ENCODE measurements at regions not wholly inside any gene's neighbourhood (a gene's known extent, or its start where the extent isn't known, plus 50 kb on each side); places are given as distances from the start of the nearest gene placed in this dataset.

DNA sequence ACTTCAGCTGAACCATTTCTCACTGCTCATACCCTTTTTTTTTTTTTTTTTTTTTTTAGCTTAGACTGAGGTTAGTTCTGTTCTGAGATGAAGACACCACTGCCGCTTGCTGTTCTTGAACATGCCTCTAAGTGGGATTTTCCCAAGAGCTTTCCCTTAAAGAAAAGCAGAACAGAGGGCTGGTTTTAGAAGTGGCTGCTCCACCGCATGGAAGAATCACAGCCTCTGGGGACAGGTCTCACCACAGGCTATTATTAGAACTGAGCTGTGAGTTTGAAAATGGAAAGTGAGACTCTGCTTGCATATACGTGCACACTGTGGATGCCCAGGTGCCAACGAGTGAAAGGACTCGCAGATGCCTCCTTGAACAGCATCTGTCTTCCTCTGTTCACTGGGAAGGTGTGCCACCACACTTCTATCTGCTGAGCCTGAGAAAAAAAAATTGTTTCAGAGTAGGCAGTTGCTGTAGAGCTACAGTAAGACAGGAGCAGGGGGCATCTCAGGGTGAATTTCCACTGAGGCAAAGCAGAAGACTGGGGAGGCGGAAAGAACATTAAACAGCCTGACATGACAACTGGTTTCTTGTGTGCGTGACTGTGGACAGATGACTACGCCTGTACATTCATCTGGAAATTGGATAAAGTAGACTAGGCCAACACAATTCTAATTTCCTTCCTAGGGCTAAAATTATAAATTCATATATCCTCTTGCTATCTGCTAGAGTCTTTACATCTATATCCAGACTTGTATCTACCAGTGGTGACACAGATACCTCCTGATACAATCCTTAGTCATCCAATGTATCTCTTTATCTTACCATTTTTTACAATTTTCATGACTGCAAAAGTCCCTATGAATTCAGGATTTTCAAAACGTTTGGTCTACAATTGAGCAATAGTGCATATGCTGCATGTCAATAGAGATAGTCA, 1045.7 kb upstream of the CELF4 start:
- ATAC-seq = no peak
- intact Hi-C loops (cut with DNase I) = no loop called here

DNA sequence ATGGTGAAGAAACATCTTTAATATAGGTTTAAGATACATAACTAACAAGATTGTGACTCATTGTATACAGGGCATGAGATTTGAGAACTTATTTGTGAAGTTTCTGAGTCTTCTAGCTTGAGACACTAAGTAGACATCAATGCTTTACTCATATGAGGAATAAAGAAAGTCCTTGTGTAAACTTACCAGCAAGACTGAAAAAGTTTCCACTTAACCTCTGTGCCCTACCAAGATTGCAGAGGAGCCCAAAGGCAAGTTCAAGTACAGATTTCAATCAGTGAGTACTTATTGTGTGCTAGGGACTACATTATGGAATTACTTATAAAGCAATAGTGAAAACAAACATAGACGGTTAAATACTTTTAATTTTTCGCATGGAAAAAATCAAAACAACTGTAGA, 1041.2 kb upstream of the CELF4 start:
- intact Hi-C loops (cut with DNase I) = no loop called here
- Histone ChIP-seq H3K9me3 (no peaks in the 10 kb centered on the region), H3K4me1 (no peaks in the 10 kb centered on the region), H3K27ac (no peak overlapping the region), H3K27me3 (ENCODE audit: low read depth) (no peaks in the 10 kb centered on the region), H3K36me3 (no peaks in the 10 kb centered on the region), H3K4me3 (no peak overlapping the region)
- TF ChIP-seq, protein P1, sequence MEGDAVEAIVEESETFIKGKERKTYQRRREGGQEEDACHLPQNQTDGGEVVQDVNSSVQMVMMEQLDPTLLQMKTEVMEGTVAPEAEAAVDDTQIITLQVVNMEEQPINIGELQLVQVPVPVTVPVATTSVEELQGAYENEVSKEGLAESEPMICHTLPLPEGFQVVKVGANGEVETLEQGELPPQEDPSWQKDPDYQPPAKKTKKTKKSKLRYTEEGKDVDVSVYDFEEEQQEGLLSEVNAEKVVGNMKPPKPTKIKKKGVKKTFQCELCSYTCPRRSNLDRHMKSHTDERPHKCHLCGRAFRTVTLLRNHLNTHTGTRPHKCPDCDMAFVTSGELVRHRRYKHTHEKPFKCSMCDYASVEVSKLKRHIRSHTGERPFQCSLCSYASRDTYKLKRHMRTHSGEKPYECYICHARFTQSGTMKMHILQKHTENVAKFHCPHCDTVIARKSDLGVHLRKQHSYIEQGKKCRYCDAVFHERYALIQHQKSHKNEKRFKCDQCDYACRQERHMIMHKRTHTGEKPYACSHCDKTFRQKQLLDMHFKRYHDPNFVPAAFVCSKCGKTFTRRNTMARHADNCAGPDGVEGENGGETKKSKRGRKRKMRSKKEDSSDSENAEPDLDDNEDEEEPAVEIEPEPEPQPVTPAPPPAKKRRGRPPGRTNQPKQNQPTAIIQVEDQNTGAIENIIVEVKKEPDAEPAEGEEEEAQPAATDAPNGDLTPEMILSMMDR (IDR thresholded peaks at IDR 0.05) = no peak
- ATAC-seq (no peak), DNase-seq (no peak)

More for the DNA sequence above, 1045.7 kb upstream of the CELF4 start:
- no peak overlapping the region for H3K27ac ChIP-seq
- no peak overlapping the region for H3K4me3 ChIP-seq
- no peak for DNase-seq
- TF ChIP-seq, protein P1 (IDR thresholded peaks at IDR 0.05) = no peak
- H3K4me1 ChIP-seq = no peaks in the 10 kb centered on the region
- no peaks in the 10 kb centered on the region for H3K36me3 ChIP-seq
- no peaks in the 10 kb centered on the region for H3K27me3 ChIP-seq (ENCODE audit: low read depth)
- H3K9me3 ChIP-seq = no peaks in the 10 kb centered on the region

DNA sequence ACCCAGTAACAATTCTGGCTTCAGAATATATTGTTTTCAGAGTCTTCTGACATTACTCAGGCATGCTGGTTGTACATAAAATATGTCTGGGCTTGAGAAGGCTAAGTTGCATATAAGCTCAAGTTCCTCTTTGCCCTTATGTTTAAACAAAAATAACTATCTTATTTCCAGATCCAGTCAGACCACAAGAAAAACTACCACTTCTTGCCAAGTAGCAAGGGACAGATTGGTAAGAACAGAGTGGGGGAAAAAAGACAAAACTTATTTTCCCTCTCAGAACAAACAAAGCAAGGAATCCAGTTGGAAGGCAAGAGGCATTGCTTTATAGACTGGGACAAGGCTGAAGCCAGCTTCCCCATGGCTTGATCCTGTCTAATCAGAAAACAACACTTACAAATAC, 1036.7 kb upstream of the CELF4 start:
- no peak for ATAC-seq
- Histone ChIP-seq H3K4me3 (no peak overlapping the region), H3K27me3 (ENCODE audit: low read depth) (no peaks in the 10 kb centered on the region), H3K27ac (no peak overlapping the region), H3K9me3 (no peaks in the 10 kb centered on the region), H3K4me1 (no peaks in the 10 kb centered on the region), H3K36me3 (no peaks in the 10 kb centered on the region)
- intact Hi-C loops (cut with DNase I) = no loop called here
- DNase-seq = no peak
- TF ChIP-seq, protein P1 (IDR thresholded peaks at IDR 0.05) = no peak

DNA sequence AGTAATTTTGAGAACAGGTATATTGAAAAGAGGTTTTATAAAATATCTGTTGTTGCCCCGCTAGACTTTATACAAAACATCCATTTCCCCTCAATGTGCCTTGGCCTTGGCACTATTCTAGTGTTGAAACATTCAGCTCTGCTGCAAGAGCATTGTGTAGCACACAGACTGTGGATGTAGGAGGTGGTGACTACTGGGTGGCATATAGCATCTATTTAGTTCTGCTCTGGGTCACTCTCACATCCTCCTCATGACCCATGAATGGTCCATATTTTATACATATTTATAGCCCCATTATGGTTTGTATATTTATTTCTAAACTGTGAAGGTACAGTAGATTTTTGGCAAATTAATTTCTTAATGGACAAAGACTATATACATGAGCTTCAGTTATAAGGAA, 1022.0 kb upstream of the CELF4 start:
- no peak for ATAC-seq
- Histone ChIP-seq H3K4me1 (no peaks in the 10 kb centered on the region), H3K36me3 (no peaks in the 10 kb centered on the region), H3K27me3 (ENCODE audit: low read depth) (no peaks in the 10 kb centered on the region), H3K4me3 (no peak overlapping the region), H3K9me3 (no peaks in the 10 kb centered on the region), H3K27ac (no peak overlapping the region)
- no peak for DNase-seq
- TF ChIP-seq, protein P1 (IDR thresholded peaks at IDR 0.05) = no peak
- intact Hi-C loops (cut with DNase I) = no loop called here

DNA sequence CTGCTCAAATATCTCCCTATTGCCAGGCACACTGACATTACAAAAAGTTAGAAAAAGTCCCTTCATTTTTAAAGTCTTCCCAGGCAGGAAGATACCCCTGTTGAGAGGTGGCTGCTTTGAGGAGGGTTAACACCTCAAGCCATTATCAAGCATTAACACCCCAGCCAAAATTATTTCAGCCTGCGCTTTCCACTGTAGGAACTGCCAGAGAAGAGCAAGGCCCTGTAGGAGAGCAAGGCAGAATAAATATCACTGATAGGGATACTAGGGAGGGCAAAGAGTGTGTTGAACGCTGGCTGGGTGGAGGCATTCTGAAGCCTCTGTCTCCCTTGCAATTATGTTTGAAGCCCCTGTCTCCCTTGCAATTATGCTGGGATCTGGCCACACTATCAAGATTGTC, 1020.7 kb upstream of the CELF4 start:
- H3K27ac ChIP-seq = no peak overlapping the region
- TF ChIP-seq, protein P1 (IDR thresholded peaks at IDR 0.05) = no peak
- H3K4me3 ChIP-seq = no peak overlapping the region
- H3K27me3 ChIP-seq (ENCODE audit: low read depth) = no peaks in the 10 kb centered on the region
- no peaks in the 10 kb centered on the region for H3K36me3 ChIP-seq
- intact Hi-C loops (cut with DNase I) = no loop called here
- ATAC-seq (no peak), DNase-seq (no peak)
- H3K4me1 ChIP-seq = no peaks in the 10 kb centered on the region
- H3K9me3 ChIP-seq = no peaks in the 10 kb centered on the region
